T-cell (primary cell): ENCODE measurements at regions not wholly inside any gene's neighbourhood (a gene's known extent, or its start where the extent isn't known, plus 50 kb on each side); places are given as distances from the start of the nearest gene placed in this dataset.

ENCODE experiments used
- ATAC-seq, 4 experiments: fragments of 200-7000 bp in 3 of 4; fragments of 150-1000 bp in 1 of 4; cut with Tn5 transposase; replicated peaks in 1 of 4; 1 replicate in 3 of 4; 2 replicates in 1 of 4; pipeline ENCODE4 v1.10.0; 2021; ENCODE audit warnings: moderate library complexity in 3 of 4, mild to moderate bottlenecking in 2 of 4, moderate number of reproducible peaks in 1 of 4
- CTCF ChIA-PET, 2 donors: fragments of 300-600 bp; sonication (Branson Sonifier 250); formaldehyde crosslinking; loops; one replicate each; lab custom pipeline; 2022; ENCODE audit warnings: antibody characterized with exemption in 2 of 2; lab: Charles Lee
- POLR2A ChIA-PET, 2 donors: fragments of 300-600 bp; sonication (Branson Sonifier 250); formaldehyde crosslinking; loops; one replicate each; lab custom pipeline; 2022; ENCODE audit warnings: antibody characterized with exemption in 2 of 2; lab: Charles Lee
- DNase-seq, 35 experiments: peaks; one replicate each; pipeline versions ENCODE4 v3.0.0 to v3.0.0-alpha.2; 2013 to 2023
- H3K27ac ChIP-seq: one replicate; pipeline ENCODE4 v1.5.1; 2013; ENCODE audit warnings: low read length
- H3K27me3 ChIP-seq, 2 experiments: replicated peaks in 1 of 2; 1 replicate in 1 of 2; 2 replicates in 1 of 2; pipeline versions ENCODE4 v1.6.1 to v1.7.0; 2013; ENCODE audit warnings: low read length in 1 of 2, mixed read lengths in 1 of 2; ENCODE audit not compliant: control insufficient read depth in 2 of 2, insufficient read depth in 2 of 2; ENCODE audit errors: extremely low read depth in 1 of 2
- H3K36me3 ChIP-seq, 2 donors: 1 replicate in 1 of 2; 2 replicates in 1 of 2; pipeline versions ENCODE4 v1.6.1 to v1.7.0; 2013; ENCODE audit warnings: low read length in 1 of 2; ENCODE audit not compliant: control insufficient read depth in 2 of 2, insufficient read depth in 1 of 2; ENCODE audit errors: extremely low read depth in 1 of 2
- H3K4me1 ChIP-seq, 2 experiments: 1 replicate in 1 of 2; 2 replicates in 1 of 2; pipeline versions ENCODE4 v1.6.1 to v1.7.0; 2013; ENCODE audit warnings: low read length in 2 of 2, mixed read lengths in 1 of 2; ENCODE audit not compliant: insufficient read depth in 2 of 2, control insufficient read depth in 1 of 2; ENCODE audit errors: extremely low read depth in 1 of 2
- H3K4me3 ChIP-seq, 2 donors: 1 replicate in 1 of 2; 2 replicates in 1 of 2; pipeline versions ENCODE4 v1.5.1 to v1.7.0; 2013; ENCODE audit warnings: mild to moderate bottlenecking in 2 of 2, low read length in 1 of 2, moderate library complexity in 1 of 2; ENCODE audit not compliant: control insufficient read depth in 1 of 2; ENCODE audit errors: extremely low read depth in 1 of 2
- H3K9me3 ChIP-seq: 2 replicates; pipeline ENCODE4 v1.7.0; 2013
- H3K27ac Mint-ChIP-seq, 2 donors: one replicate each; pipeline ENCODE4 v1.8.0; 2020 to 2021; ENCODE audit warnings: mild to moderate bottlenecking in 2 of 2, mixed read lengths in 2 of 2
- H3K27me3 Mint-ChIP-seq, 2 donors: one replicate each; pipeline ENCODE4 v1.8.0; 2021 to 2022; ENCODE audit warnings: mixed read lengths in 2 of 2
- H3K36me3 Mint-ChIP-seq: one replicate; pipeline ENCODE4 v1.8.0; 2021; ENCODE audit warnings: mixed read lengths
- H3K4me1 Mint-ChIP-seq, 3 donors: one replicate each; pipeline ENCODE4 v1.8.0; 2020 to 2022; ENCODE audit warnings: mixed read lengths in 3 of 3, mild to moderate bottlenecking in 1 of 3
- H3K4me3 Mint-ChIP-seq, 3 donors: one replicate each; pipeline ENCODE4 v1.8.0; 2020 to 2022; ENCODE audit warnings: mild to moderate bottlenecking in 3 of 3, mixed read lengths in 3 of 3, moderate library complexity in 3 of 3
- H3K9me3 Mint-ChIP-seq, 3 donors: one replicate each; pipeline ENCODE4 v1.8.0; 2020 to 2022; ENCODE audit warnings: mixed read lengths in 3 of 3
- WGBS: methylation state at CpG from one replicate; pipeline ENCODE4 v1.1.5; 2013; ENCODE audit warnings: missing lambda C conversion rate; ENCODE audit not compliant: insufficient coverage; 5-methylcytosine and 5-hydroxymethylcytosine counted together

GRCh38 chr5:50963971-50964745 lies 297.7 kb downstream of the PARP8 start:
- H3K36me3 ChIP-seq: no peaks in the 10 kb centered on the region
- H3K27ac ChIP-seq: no peak overlapping the region
- ChIA-PET POLR2A (interaction anchor here in 1 of 2 donors (0.6 kb wide), 2 partner anchors 143 to 1274 kb away, joined by 4 to 6 read pairs; no protein-coding TSS in a partner anchor), CTCF (interaction anchor here (0.7 to 1.2 kb wide), 5 partner anchors 7 to 1694 kb away, joined by 3 to 19 read pairs (median 3); no protein-coding TSS in a partner anchor)
- Mint-ChIP-seq H3K36me3 (no peaks in the 10 kb centered on the region), H3K4me3 (peak overlapping the region; percentile 43 to 84 (median 45)), H3K27ac (peak overlapping the region in 1 of 2 donors; percentile 37), H3K27me3 (peaks cover 60 to 75% of the 10 kb centered on the region in 2 donors), H3K4me1 (peaks cover 51 to 54% (median 53%) of the 10 kb centered on the region in 3 donors), H3K9me3 (no peaks in the 10 kb centered on the region)
- H3K9me3 ChIP-seq: no peaks in the 10 kb centered on the region
- 5% methylated on average over 19 of the region's 33 CpGs for WGBS
- peak overlapping the region in 1 of 2 donors; percentile 66 for H3K4me3 ChIP-seq
- peaks cover 11 to 50% of the 10 kb centered on the region in 2 experiments for H3K4me1 ChIP-seq
- ATAC-seq (peak in 1 of 4 experiments; percentile 26), DNase-seq (peak in 1 of 35 experiments; percentile 13)
- peaks cover 28 to 59% of the 10 kb centered on the region in 2 experiments for H3K27me3 ChIP-seq

GRCh38 chr5:50964746-50965653 lies 298.6 kb downstream of the PARP8 start:
- H3K36me3 Mint-ChIP-seq: no peaks in the 10 kb centered on the region
- peaks cover 59 to 62% (median 61%) of the 10 kb centered on the region in 3 donors for H3K4me1 Mint-ChIP-seq
- no peaks in the 10 kb centered on the region for H3K9me3 ChIP-seq
- H3K36me3 ChIP-seq: no peaks in the 10 kb centered on the region
- H3K27me3 ChIP-seq: peaks cover 30 to 67% of the 10 kb centered on the region in 2 experiments
- no peak for ATAC-seq
- no peak overlapping the region for H3K4me3 ChIP-seq
- no peak overlapping the region for H3K27ac ChIP-seq
- peak overlapping the region in 1 of 3 donors; percentile 84 for H3K4me3 Mint-ChIP-seq
- peaks cover 12 to 58% of the 10 kb centered on the region in 2 experiments for H3K4me1 ChIP-seq
- 19% methylated on average over 8 of the region's 15 CpGs for WGBS
- H3K9me3 Mint-ChIP-seq: no peaks in the 10 kb centered on the region
- CTCF ChIA-PET: interaction anchor here in 1 of 2 donors (0.7 to 1.1 kb wide), 2 partner anchors 35 to 1693 kb away, joined by 4 read pairs; no protein-coding TSS in a partner anchor
- H3K27ac Mint-ChIP-seq: peak overlapping the region in 1 of 2 donors; percentile 37
- POLR2A ChIA-PET: no interaction called here
- no peak for DNase-seq
- peaks cover 61 to 83% of the 10 kb centered on the region in 2 donors for H3K27me3 Mint-ChIP-seq

DNA sequence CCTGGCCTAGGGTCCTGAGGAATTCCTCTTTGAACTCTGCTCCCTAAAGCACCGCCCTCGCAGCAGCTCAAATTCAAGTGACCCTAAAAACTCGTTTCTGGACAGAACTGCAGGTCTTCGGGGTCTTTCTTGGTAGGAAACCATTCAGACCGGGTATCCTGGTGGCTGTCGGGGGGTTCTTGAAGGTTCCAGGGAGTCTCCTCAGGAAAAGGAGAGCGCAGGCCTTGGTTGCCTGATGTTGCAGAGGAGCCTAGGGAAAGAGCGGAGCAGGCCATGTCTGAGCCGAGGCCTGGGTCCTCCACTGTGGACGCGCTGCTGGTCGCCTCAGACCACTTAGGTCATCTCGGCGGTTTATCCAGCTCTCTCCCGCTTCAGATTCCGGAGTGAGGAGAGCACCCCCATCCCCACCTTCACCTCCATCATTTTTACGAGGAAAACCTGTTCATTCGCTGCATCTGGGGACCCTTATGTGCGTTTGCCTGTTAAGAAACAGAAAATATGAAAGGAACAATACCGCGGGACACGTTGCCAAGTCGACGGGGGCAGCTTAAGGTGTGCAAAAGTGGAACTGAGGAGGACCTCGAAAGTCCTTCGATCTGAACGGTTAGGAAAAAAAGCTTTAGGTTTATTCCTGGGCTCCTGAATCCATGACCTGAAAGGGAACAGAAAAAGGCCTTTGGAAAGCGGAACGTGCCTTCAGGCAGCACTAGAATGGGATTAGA lies 299.4 kb downstream of the PARP8 start:
- H3K27ac ChIP-seq: no peak overlapping the region
- Mint-ChIP-seq H3K4me1 (peaks cover 62 to 64% (median 63%) of the 10 kb centered on the region in 3 donors), H3K9me3 (no peaks in the 10 kb centered on the region), H3K36me3 (no peaks in the 10 kb centered on the region), H3K27ac (no peak overlapping the region), H3K4me3 (peak overlapping the region in 2 of 3 donors; percentile 7 to 65), H3K27me3 (peaks cover 63 to 86% of the 10 kb centered on the region in 2 donors)
- no peak for ATAC-seq
- H3K36me3 ChIP-seq: no peaks in the 10 kb centered on the region
- ChIA-PET CTCF (interaction anchor here (0.6 to 1.1 kb wide), 4 partner anchors 42 to 1696 kb away, joined by 3 to 4 read pairs (median 3); no protein-coding TSS in a partner anchor), POLR2A (no interaction called here)
- 13% methylated on average over 20 of the region's 29 CpGs for WGBS
- H3K27me3 ChIP-seq: peaks cover 34 to 64% of the 10 kb centered on the region in 2 experiments
- DNase-seq: no peak
- no peaks in the 10 kb centered on the region for H3K9me3 ChIP-seq
- H3K4me3 ChIP-seq: no peak overlapping the region
- H3K4me1 ChIP-seq: peaks cover 12 to 58% of the 10 kb centered on the region in 2 experiments

DNA sequence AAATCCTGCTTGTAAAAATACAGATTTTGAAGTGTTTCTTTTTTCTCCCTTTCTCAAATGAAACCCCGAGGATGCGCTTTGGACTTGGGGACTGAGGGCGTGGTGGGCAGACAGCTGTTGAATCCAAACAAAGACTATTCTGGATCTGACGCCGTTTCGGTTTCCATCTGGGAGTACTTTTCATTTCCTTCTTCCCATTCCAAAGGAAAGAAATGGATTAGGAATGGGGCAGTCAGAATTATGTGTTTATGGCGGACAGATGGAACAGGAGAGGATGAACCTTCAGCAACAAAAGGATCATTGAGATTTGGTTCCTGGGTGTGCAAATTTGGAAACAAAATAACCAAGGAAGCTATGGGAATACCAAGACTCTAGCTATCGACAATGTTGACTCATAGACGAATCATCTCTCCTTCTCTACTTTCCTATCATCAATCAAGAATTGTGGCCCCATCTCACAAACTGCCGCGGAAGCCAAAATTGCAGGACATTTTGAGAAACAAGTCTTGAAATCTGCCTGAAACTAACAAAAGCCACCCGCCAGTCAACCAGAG lies 300.6 kb downstream of the PARP8 start:
- Mint-ChIP-seq H3K4me3 (peak overlapping the region; percentile 65 to 68 (median 66)), H3K4me1 (peaks cover 62 to 64% (median 63%) of the 10 kb centered on the region in 3 donors), H3K27me3 (peaks cover 67 to 86% of the 10 kb centered on the region in 2 donors), H3K36me3 (no peaks in the 10 kb centered on the region), H3K9me3 (no peaks in the 10 kb centered on the region), H3K27ac (peak overlapping the region in 1 of 2 donors; percentile 27)
- POLR2A ChIA-PET: interaction anchor here in 1 of 2 donors (0.6 kb wide), 2 partner anchors 83 to 715 kb away, joined by 3 to 4 read pairs; no protein-coding TSS in a partner anchor
- 6% methylated on average over 5 of the region's 12 CpGs for WGBS
- DNase-seq (no peak), ATAC-seq (no peak)
- H3K4me3 ChIP-seq: peak overlapping the region in 1 of 2 donors; percentile 39
- peaks cover 12 to 58% of the 10 kb centered on the region in 2 experiments for H3K4me1 ChIP-seq
- CTCF ChIA-PET: interaction anchor here (0.5 to 0.6 kb wide), 3 partner anchors 101 to 1690 kb away, joined by 3 to 5 read pairs (median 3); no protein-coding TSS in a partner anchor
- H3K9me3 ChIP-seq: no peaks in the 10 kb centered on the region
- H3K27me3 ChIP-seq: peaks cover 33 to 64% of the 10 kb centered on the region in 2 experiments
- H3K36me3 ChIP-seq: no peaks in the 10 kb centered on the region
- no peak overlapping the region for H3K27ac ChIP-seq

GRCh38 chr5:50967563-50968355 lies 301.3 kb downstream of the PARP8 start:
- no peaks in the 10 kb centered on the region for H3K36me3 Mint-ChIP-seq
- H3K27ac Mint-ChIP-seq: peak overlapping the region in 1 of 2 donors; percentile 27
- H3K4me3 Mint-ChIP-seq: peak overlapping the region; percentile 65 to 68 (median 66)
- CTCF ChIA-PET: interaction anchor here (0.5 to 0.6 kb wide), 2 partner anchors 100 to 459 kb away, joined by 3 to 5 read pairs; no protein-coding TSS in a partner anchor
- H3K36me3 ChIP-seq: no peaks in the 10 kb centered on the region
- peaks cover 12 to 57% of the 10 kb centered on the region in 2 experiments for H3K4me1 ChIP-seq
- no peak overlapping the region for H3K27ac ChIP-seq
- POLR2A ChIA-PET: no interaction called here
- ATAC-seq (peak in 1 of 4 experiments; percentile 29), DNase-seq (peak in 1 of 35 experiments; percentile 14)
- H3K4me3 ChIP-seq: peak overlapping the region; percentile 39 to 58
- H3K4me1 Mint-ChIP-seq: peaks cover 62 to 64% (median 62%) of the 10 kb centered on the region in 3 donors
- 0% methylated on average over 1 of the region's 22 CpGs for WGBS
- peaks cover 33 to 66% of the 10 kb centered on the region in 2 experiments for H3K27me3 ChIP-seq
- H3K27me3 Mint-ChIP-seq: peaks cover 67 to 85% of the 10 kb centered on the region in 2 donors
- no peaks in the 10 kb centered on the region for H3K9me3 Mint-ChIP-seq
- H3K9me3 ChIP-seq: no peaks in the 10 kb centered on the region
